ENCODE measurements at regions not wholly inside any gene's neighbourhood (a gene's known extent, or its start where the extent isn't known, plus 50 kb on each side); places are given as distances from the start of the nearest gene placed in this dataset.

DNA sequence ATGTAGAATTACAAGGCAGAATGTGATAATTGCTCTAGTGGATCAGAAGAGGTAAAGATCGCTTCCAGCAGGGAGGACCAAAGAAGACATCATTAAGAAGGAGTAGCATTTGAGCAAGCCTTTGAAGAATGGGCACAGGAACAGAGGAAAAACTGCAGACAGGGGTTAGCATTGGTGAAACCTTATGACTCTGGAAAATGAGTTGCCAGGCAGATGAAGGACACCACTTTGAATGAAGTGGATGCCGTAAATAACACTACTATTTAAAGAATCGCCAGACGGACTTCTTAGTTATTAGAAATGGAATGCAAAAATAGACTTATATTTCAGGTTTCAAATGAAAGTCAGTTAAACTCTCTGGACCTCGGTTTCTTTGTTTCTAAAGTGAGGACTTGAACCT is 727.7 kb downstream of the USP25 start:
- TF ChIP-seq, protein P1, sequence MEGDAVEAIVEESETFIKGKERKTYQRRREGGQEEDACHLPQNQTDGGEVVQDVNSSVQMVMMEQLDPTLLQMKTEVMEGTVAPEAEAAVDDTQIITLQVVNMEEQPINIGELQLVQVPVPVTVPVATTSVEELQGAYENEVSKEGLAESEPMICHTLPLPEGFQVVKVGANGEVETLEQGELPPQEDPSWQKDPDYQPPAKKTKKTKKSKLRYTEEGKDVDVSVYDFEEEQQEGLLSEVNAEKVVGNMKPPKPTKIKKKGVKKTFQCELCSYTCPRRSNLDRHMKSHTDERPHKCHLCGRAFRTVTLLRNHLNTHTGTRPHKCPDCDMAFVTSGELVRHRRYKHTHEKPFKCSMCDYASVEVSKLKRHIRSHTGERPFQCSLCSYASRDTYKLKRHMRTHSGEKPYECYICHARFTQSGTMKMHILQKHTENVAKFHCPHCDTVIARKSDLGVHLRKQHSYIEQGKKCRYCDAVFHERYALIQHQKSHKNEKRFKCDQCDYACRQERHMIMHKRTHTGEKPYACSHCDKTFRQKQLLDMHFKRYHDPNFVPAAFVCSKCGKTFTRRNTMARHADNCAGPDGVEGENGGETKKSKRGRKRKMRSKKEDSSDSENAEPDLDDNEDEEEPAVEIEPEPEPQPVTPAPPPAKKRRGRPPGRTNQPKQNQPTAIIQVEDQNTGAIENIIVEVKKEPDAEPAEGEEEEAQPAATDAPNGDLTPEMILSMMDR (conservative IDR thresholded peaks at IDR 0.05; ENCODE audit: low read depth in 2 of 2): no peak
- no peak for TF ChIP-seq EZH2 (IDR thresholded peaks at IDR 0.05; ENCODE audit: low read depth, unreplicated experiment)
- TF ChIP-seq CREB1 (CRISPR knock-in tag; IDR thresholded peaks at IDR 0.05; ENCODE audit: low read depth): no peak
- TF ChIP-seq, protein P2, sequence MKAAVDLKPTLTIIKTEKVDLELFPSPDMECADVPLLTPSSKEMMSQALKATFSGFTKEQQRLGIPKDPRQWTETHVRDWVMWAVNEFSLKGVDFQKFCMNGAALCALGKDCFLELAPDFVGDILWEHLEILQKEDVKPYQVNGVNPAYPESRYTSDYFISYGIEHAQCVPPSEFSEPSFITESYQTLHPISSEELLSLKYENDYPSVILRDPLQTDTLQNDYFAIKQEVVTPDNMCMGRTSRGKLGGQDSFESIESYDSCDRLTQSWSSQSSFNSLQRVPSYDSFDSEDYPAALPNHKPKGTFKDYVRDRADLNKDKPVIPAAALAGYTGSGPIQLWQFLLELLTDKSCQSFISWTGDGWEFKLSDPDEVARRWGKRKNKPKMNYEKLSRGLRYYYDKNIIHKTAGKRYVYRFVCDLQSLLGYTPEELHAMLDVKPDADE (IDR thresholded peaks at IDR 0.05): no peak
- no peak for TF ChIP-seq JUNB (IDR thresholded peaks at IDR 0.05; ENCODE audit: unreplicated experiment)
- no peak for TF ChIP-seq POLR2AphosphoS5 (IDR thresholded peaks at IDR 0.05; ENCODE audit: low read depth)
- TF ChIP-seq STAT1 (IDR thresholded peaks at IDR 0.05; ENCODE audit: unreplicated experiment): no peak

All from GM23338 (cell line).